Keratinocyte (primary cell): ENCODE measurements at regions not wholly inside any gene's neighbourhood (a gene's known extent, or its start where the extent isn't known, plus 50 kb on each side); places are given as distances from the start of the nearest gene placed in this dataset.

Source experiments
- DNase-seq: peaks from one replicate; pipeline ENCODE4 v3.0.0-alpha.2; 2011; ENCODE audit warnings: low read depth, missing footprints, low spot score
- FAIRE-seq: peaks from 2 replicates; lab custom pipeline; 2011; peaks lifted over from hg19 to GRCh38; lab: Jason Lieb, UNC
- H2AFZ ChIP-seq: 2 replicates; pipeline ENCODE4 v1.6.0; 2012; ENCODE audit warnings: low read length, control low read depth, inconsistent platforms; ENCODE audit not compliant: control insufficient read depth
- H3K27ac ChIP-seq: 2 replicates; pipeline ENCODE4 v1.5.1; 2011; ENCODE audit warnings: low read length; ENCODE audit not compliant: control insufficient read depth, insufficient read depth
- H3K27me3 ChIP-seq: 3 replicates; pipeline ENCODE4 v1.6.0; 2011; ENCODE audit warnings: low read length; ENCODE audit not compliant: control insufficient read depth, insufficient read depth; ENCODE audit errors: extremely low read depth
- H3K36me3 ChIP-seq, 2 experiments: 2 replicates in 1 of 2; 3 replicates in 1 of 2; pipeline ENCODE4 v1.5.1; 2011; ENCODE audit warnings: low read length in 2 of 2, mild to moderate bottlenecking in 1 of 2; ENCODE audit not compliant: control insufficient read depth in 2 of 2, insufficient read depth in 2 of 2; ENCODE audit errors: extremely low read depth in 1 of 2
- H3K4me1 ChIP-seq: 3 replicates; pipeline ENCODE4 v1.5.1; 2011; ENCODE audit warnings: low read length; ENCODE audit not compliant: control insufficient read depth, insufficient read depth; ENCODE audit errors: extremely low read depth
- H3K4me2 ChIP-seq: 3 replicates; pipeline ENCODE4 v1.6.0; 2011; ENCODE audit warnings: low read depth, low read length; ENCODE audit not compliant: control insufficient read depth, insufficient read depth; ENCODE audit errors: extremely low read depth
- H3K4me3 ChIP-seq, 3 experiments: fragments of 200-600 bp in 1 of 3; sonication (generic) in 1 of 3; 2 replicates in 2 of 3; 3 replicates in 1 of 3; pipeline ENCODE4 v1.5.1; 2011 to 2016; ENCODE audit warnings: low read length in 3 of 3, mild to moderate bottlenecking in 3 of 3, control low read depth in 2 of 3, inconsistent platforms in 1 of 3, low read depth in 1 of 3, mixed read lengths in 1 of 3, mixed run types in 1 of 3, moderate library complexity in 1 of 3; ENCODE audit not compliant: control insufficient read depth in 2 of 3, insufficient read depth in 2 of 3; ENCODE audit errors: extremely low read depth in 1 of 3
- H3K79me2 ChIP-seq: 2 replicates; pipeline ENCODE4 v1.6.0; 2012; ENCODE audit warnings: low read length; ENCODE audit not compliant: control insufficient read depth, insufficient read depth
- H3K9ac ChIP-seq: 3 replicates; pipeline ENCODE4 v1.6.0; 2011; ENCODE audit warnings: low read length; ENCODE audit not compliant: control insufficient read depth, insufficient read depth; ENCODE audit errors: extremely low read depth
- H3K9me1 ChIP-seq: 3 replicates; pipeline ENCODE4 v1.6.0; 2011; ENCODE audit warnings: low read length; ENCODE audit not compliant: control insufficient read depth, insufficient read depth; ENCODE audit errors: extremely low read depth
- H3K9me3 ChIP-seq: 2 replicates; pipeline ENCODE4 v1.5.1; 2012; ENCODE audit warnings: low read depth, low read length; ENCODE audit not compliant: control insufficient read depth
- H4K20me1 ChIP-seq: 3 replicates; pipeline ENCODE4 v1.6.0; 2011; ENCODE audit warnings: low read length; ENCODE audit not compliant: control insufficient read depth, insufficient read depth; ENCODE audit errors: extremely low read depth
- EZH2 ChIP-seq: IDR thresholded peaks from one replicate; pipeline ENCODE4 v1.6.1; 2012; ENCODE audit warnings: inconsistent platforms, mild to moderate bottlenecking, low read length, moderate library complexity
- dilution Hi-C: fragments of 300-500 bp; cut with MboI; formaldehyde crosslinking; loops from one replicate; pipeline ENCODE4 v1.7.0; 2020; ENCODE audit warnings: low sequenced_read_pairs; ENCODE audit not compliant: extremely low pct_ligation_motif_present
- TF ChIP-seq, protein P1 (sequence below), 3 experiments: IDR thresholded peaks in 1 of 3; conservative IDR thresholded peaks in 1 of 3; optimal IDR thresholded peaks in 1 of 3; 2 replicates in 2 of 3; 3 replicates in 1 of 3; pipeline versions ENCODE3 to v1.5.1; 2011; ENCODE audit warnings: low read length in 3 of 3, mild to moderate bottlenecking in 3 of 3, moderate library complexity in 2 of 3, control low read depth in 1 of 3, inconsistent platforms in 1 of 3; ENCODE audit not compliant: insufficient read depth in 2 of 3; ENCODE audit errors: extremely low read depth in 1 of 3

- Histone ChIP-seq H2AFZ (no peak overlapping the region), H3K27ac (no peak overlapping the region)
- dilution Hi-C loops: no loop called here
Measured at GRCh38 chr4:20565075-20565721, 135.1 kb upstream of the PACRGL start.

DNA sequence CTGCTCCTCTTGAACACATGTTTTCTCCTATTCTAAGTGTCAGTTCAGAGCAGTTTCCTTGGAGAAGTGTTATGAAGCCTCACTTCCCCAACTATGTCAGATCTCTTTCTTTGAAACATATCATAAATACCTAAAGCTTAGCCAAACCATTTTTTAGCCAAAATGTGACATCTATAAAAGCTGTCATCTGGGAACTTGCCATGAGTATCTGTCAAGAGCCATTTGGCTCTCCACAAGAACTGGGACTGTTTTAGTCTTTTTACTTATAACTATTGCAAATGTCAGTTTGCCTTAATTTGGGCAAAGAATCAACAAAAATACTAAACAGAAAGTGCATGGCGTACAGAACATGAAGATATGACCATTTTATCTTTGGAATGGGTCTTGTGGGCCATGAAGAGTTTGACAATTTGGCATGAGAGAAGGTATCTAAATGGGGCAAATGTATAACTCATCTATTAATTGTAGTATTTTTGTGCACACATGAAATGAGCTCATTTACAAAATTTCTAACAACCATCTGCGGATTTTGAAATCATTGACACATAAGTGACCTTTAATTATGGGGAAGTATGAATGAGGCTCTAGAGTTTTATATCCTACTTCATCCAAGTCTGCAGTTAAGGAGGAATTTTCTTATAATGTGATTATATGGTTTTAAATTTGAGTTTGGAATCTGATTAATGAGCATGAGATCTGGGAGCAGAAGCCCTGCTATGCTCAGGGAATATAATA lies 129.1 kb upstream of the PACRGL start:
- Histone ChIP-seq H3K79me2 (no peaks in the 10 kb centered on the region), H4K20me1 (no peaks in the 10 kb centered on the region), H2AFZ (no peak overlapping the region), H3K27ac (no peak overlapping the region), H3K9ac (no peak overlapping the region), H3K9me1 (no peaks in the 10 kb centered on the region), H3K4me2 (no peak overlapping the region), H3K9me3 (no peaks in the 10 kb centered on the region), H3K4me3 (no peak overlapping the region), H3K27me3 (no peaks in the 10 kb centered on the region), H3K36me3 (no peaks in the 10 kb centered on the region), H3K4me1 (no peaks in the 10 kb centered on the region)
- FAIRE-seq: no peak
- TF ChIP-seq EZH2: no peak
- TF ChIP-seq, protein P1, sequence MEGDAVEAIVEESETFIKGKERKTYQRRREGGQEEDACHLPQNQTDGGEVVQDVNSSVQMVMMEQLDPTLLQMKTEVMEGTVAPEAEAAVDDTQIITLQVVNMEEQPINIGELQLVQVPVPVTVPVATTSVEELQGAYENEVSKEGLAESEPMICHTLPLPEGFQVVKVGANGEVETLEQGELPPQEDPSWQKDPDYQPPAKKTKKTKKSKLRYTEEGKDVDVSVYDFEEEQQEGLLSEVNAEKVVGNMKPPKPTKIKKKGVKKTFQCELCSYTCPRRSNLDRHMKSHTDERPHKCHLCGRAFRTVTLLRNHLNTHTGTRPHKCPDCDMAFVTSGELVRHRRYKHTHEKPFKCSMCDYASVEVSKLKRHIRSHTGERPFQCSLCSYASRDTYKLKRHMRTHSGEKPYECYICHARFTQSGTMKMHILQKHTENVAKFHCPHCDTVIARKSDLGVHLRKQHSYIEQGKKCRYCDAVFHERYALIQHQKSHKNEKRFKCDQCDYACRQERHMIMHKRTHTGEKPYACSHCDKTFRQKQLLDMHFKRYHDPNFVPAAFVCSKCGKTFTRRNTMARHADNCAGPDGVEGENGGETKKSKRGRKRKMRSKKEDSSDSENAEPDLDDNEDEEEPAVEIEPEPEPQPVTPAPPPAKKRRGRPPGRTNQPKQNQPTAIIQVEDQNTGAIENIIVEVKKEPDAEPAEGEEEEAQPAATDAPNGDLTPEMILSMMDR (optimal IDR thresholded peaks at IDR 0.05 in 1 of 3, IDR thresholded peaks at IDR 0.05 in 1 of 3, conservative IDR thresholded peaks at IDR 0.05 in 1 of 3; ENCODE audit: extremely low read depth in 1 of 3, insufficient read depth in 2 of 3, low read length in 3 of 3): no peak
- no peak for DNase-seq
- dilution Hi-C loops: no loop called here

More at GRCh38 chr4:20565075-20565721, 135.1 kb upstream of the PACRGL start:
- Histone ChIP-seq H3K4me2 (no peak overlapping the region), H3K9me3 (no peaks in the 10 kb centered on the region), H3K9ac (no peak overlapping the region), H3K4me1 (no peaks in the 10 kb centered on the region), H3K4me3 (no peak overlapping the region), H3K79me2 (no peaks in the 10 kb centered on the region), H3K27me3 (no peaks in the 10 kb centered on the region), H4K20me1 (no peaks in the 10 kb centered on the region), H3K9me1 (no peaks in the 10 kb centered on the region), H3K36me3 (no peaks in the 10 kb centered on the region)
- no peak for DNase-seq
- FAIRE-seq: no peak
- TF ChIP-seq, protein P1 (optimal IDR thresholded peaks at IDR 0.05 in 1 of 3, IDR thresholded peaks at IDR 0.05 in 1 of 3, conservative IDR thresholded peaks at IDR 0.05 in 1 of 3; ENCODE audit: extremely low read depth in 1 of 3, insufficient read depth in 2 of 3, low read length in 3 of 3): no peak
- TF ChIP-seq EZH2: no peak
